Liver (tissue), 8 donors: ENCODE measurements at regions not wholly inside any gene's neighbourhood (a gene's known extent, or its start where the extent isn't known, plus 50 kb on each side); places are given as distances from the start of the nearest gene placed in this dataset.

Source experiments
- DNase-seq: peaks from one replicate; pipeline ENCODE4 v3.0.0-alpha.2; 2017; ENCODE audit warnings: low spot score
- H3K27ac ChIP-seq, 2 donors: one replicate each; pipeline ENCODE4 v1.7.0; 2013; ENCODE audit warnings: inconsistent platforms in 2 of 2, low read length in 2 of 2, control low read depth in 1 of 2, low read depth in 1 of 2, mild to moderate bottlenecking in 1 of 2
- H3K27me3 ChIP-seq, 4 donors: one replicate each; pipeline versions ENCODE4 v1.6.1 to v1.7.0; 2013; ENCODE audit warnings: low read length in 3 of 4, inconsistent platforms in 1 of 4, mild to moderate bottlenecking in 1 of 4, moderate library complexity in 1 of 4; ENCODE audit not compliant: control insufficient read depth in 4 of 4, insufficient read depth in 4 of 4
- H3K36me3 ChIP-seq, 4 donors: one replicate each; pipeline versions ENCODE4 v1.6.1 to v1.7.0; 2013; ENCODE audit warnings: low read length in 3 of 4, mild to moderate bottlenecking in 3 of 4, low read depth in 1 of 4, moderate library complexity in 1 of 4; ENCODE audit not compliant: control insufficient read depth in 4 of 4, insufficient read depth in 3 of 4
- H3K4me1 ChIP-seq, 4 donors: one replicate each; pipeline versions ENCODE4 v1.6.1 to v1.7.0; 2013; ENCODE audit warnings: low read length in 3 of 4, mild to moderate bottlenecking in 3 of 4, moderate library complexity in 1 of 4; ENCODE audit not compliant: control insufficient read depth in 4 of 4, insufficient read depth in 4 of 4
- H3K4me3 ChIP-seq, 3 donors: one replicate each; pipeline versions ENCODE4 v1.6.1 to v1.7.0; 2013; ENCODE audit warnings: low read length in 3 of 3, control low read depth in 1 of 3, low read depth in 1 of 3, mild to moderate bottlenecking in 1 of 3
- H3K9ac ChIP-seq, 2 donors: one replicate each; pipeline ENCODE4 v1.7.0; 2013; ENCODE audit warnings: low read length in 2 of 2, mild to moderate bottlenecking in 2 of 2, moderate library complexity in 2 of 2, control low read depth in 1 of 2, low read depth in 1 of 2
- H3K9me3 ChIP-seq, 4 donors: one replicate each; pipeline versions ENCODE4 v1.6.1 to v1.7.0; 2013; ENCODE audit warnings: low read length in 3 of 4; ENCODE audit not compliant: control insufficient read depth in 4 of 4
- ATF3 ChIP-seq: IDR thresholded peaks from 2 replicates; pipeline ENCODE4 v1.6.1; 2016; ENCODE audit warnings: antibody characterized with exemption
- CTCF ChIP-seq: fragments of 150-350 bp; IDR thresholded peaks from 2 replicates; pipeline ENCODE4 v1.5.1; 2017; ENCODE audit warnings: improper control_type of control experiment, low read depth, low read length; ENCODE audit not compliant: missing input control
- EGR1 ChIP-seq, 2 donors: IDR thresholded peaks; 2 replicates each; pipeline ENCODE4 v1.6.1; 2016 to 2018; ENCODE audit warnings: antibody characterized with exemption in 2 of 2, low read depth in 2 of 2
- FOXA1 ChIP-seq: IDR thresholded peaks from 2 replicates; pipeline ENCODE4 v1.6.1; 2016; ENCODE audit warnings: antibody characterized with exemption
- FOXA2 ChIP-seq: IDR thresholded peaks from 2 replicates; pipeline ENCODE4 v1.6.1; 2016; ENCODE audit warnings: antibody characterized with exemption
- GABPA ChIP-seq, 2 donors: IDR thresholded peaks in 1 of 2; conservative IDR thresholded peaks in 1 of 2; 2 replicates each; pipeline ENCODE4 v1.6.1; 2016; ENCODE audit warnings: antibody characterized with exemption in 2 of 2, mild to moderate bottlenecking in 1 of 2, moderate library complexity in 1 of 2
- HNF4A ChIP-seq, 2 donors: conservative IDR thresholded peaks; 2 replicates each; pipeline ENCODE4 v1.6.1; 2016; ENCODE audit warnings: antibody characterized with exemption in 2 of 2, mild to moderate bottlenecking in 2 of 2
- HNF4G ChIP-seq: IDR thresholded peaks from 2 replicates; pipeline ENCODE4 v1.6.1; 2016; ENCODE audit warnings: antibody characterized with exemption
- JUND ChIP-seq, 2 donors: IDR thresholded peaks; 2 replicates each; pipeline ENCODE4 v1.6.1; 2016; ENCODE audit warnings: antibody characterized with exemption in 2 of 2
- MAX ChIP-seq: IDR thresholded peaks from 2 replicates; pipeline ENCODE4 v1.6.1; 2016; ENCODE audit warnings: antibody characterized with exemption
- NR2F2 ChIP-seq: IDR thresholded peaks from 2 replicates; pipeline ENCODE4 v1.6.1; 2016; ENCODE audit warnings: antibody characterized with exemption
- RAD21 ChIP-seq, 2 donors: IDR thresholded peaks; 2 replicates each; pipeline ENCODE4 v1.6.1; 2016; ENCODE audit warnings: antibody characterized with exemption in 2 of 2, mild to moderate bottlenecking in 2 of 2
- RXRA ChIP-seq, 2 donors: IDR thresholded peaks; 2 replicates each; pipeline ENCODE4 v1.6.1; 2017 to 2018; ENCODE audit warnings: antibody characterized with exemption in 2 of 2, mild to moderate bottlenecking in 1 of 2
- SP1 ChIP-seq: IDR thresholded peaks from 2 replicates; pipeline ENCODE4 v1.6.1; 2018; ENCODE audit warnings: antibody characterized with exemption, mild to moderate bottlenecking
- TAF1 ChIP-seq: conservative IDR thresholded peaks from 2 replicates; pipeline ENCODE4 v1.6.1; 2016; ENCODE audit warnings: antibody characterized with exemption, mild to moderate bottlenecking
- YY1 ChIP-seq: IDR thresholded peaks from 2 replicates; pipeline ENCODE4 v1.6.1; 2016; ENCODE audit warnings: antibody characterized with exemption, mild to moderate bottlenecking
- WGBS: extraction: QIAGEN DNeasy Blood & Tissue Kit; methylation state at CpG from one replicate; pipeline ENCODE4 v1.1.7; 2013; 5-methylcytosine and 5-hydroxymethylcytosine counted together
- TF ChIP-seq, protein P1 (sequence below): IDR thresholded peaks from 2 replicates; pipeline ENCODE4 v1.6.1; 2016; ENCODE audit warnings: antibody characterized with exemption, mild to moderate bottlenecking
- TF ChIP-seq, protein P2 (sequence below): IDR thresholded peaks from 2 replicates; pipeline ENCODE4 v1.6.1; 2016; ENCODE audit warnings: antibody characterized with exemption
- donor health status: healthy.
- donor health status: healthy.
- donor health status: healthy.
- donor health status: healthy.
- donor health status: healthy.

- H3K9ac ChIP-seq: no peak overlapping the region
- TF ChIP-seq GABPA (IDR thresholded peaks at IDR 0.05 in 1 of 2, conservative IDR thresholded peaks at IDR 0.05 in 1 of 2): no peak
- no peak for TF ChIP-seq MAX
- TF ChIP-seq RAD21 (IDR thresholded peaks at IDR 0.05): no peak
- no peak for TF ChIP-seq ATF3
- TF ChIP-seq RXRA (IDR thresholded peaks at IDR 0.05): no peak
- no peak overlapping the region for H3K27ac ChIP-seq
- H3K4me1 ChIP-seq: peaks cover 0 to 7% (median 0%) of the 10 kb centered on the region in 4 donors
- no peak for DNase-seq
- no peak overlapping the region for H3K4me3 ChIP-seq
- H3K36me3 ChIP-seq: no peaks in the 10 kb centered on the region
- WGBS: 92% methylated on average over 4 of the region's 4 CpGs
- no peaks in the 10 kb centered on the region for H3K9me3 ChIP-seq
- H3K27me3 ChIP-seq: no peaks in the 10 kb centered on the region
Observed at GRCh38 chr5:68464424-68464823, 248.9 kb downstream of the PIK3R1 start.

DNA sequence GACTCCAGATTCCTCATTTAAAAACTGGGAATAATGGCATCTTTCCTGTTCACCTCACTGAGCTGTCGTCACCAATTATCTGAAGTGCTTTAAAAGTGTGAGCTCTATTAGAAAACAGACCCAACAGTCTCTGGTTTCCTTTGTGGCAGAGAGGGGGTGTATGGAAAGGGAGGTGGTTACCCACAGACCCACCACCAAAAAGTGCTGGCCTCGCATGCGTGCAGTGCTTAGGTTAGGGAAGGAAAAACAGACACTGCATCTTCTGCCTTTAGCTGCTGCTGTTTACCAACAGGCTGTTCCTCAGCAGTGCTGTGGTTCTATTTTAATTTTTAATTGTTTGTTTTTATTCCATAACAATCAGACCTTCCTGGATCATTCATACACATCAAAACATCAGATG is 249.6 kb downstream of the PIK3R1 start:
- no peaks in the 10 kb centered on the region for H3K9me3 ChIP-seq
- no peak overlapping the region for H3K27ac ChIP-seq
- no peaks in the 10 kb centered on the region for H3K27me3 ChIP-seq
- no peaks in the 10 kb centered on the region for H3K36me3 ChIP-seq
- H3K4me1 ChIP-seq: peaks cover 0 to under 1% (median 0%) of the 10 kb centered on the region in 4 donors
- H3K4me3 ChIP-seq: no peak overlapping the region
- 91% methylated on average over 3 of the region's 3 CpGs for WGBS
- TF ChIP-seq HNF4G (no peak), FOXA1 (no peak), RXRA (IDR thresholded peaks at IDR 0.05) (no peak), JUND (IDR thresholded peaks at IDR 0.05) (no peak), RAD21 (IDR thresholded peaks at IDR 0.05) (no peak), MAX (no peak), ATF3 (no peak), CTCF (no peak), NR2F2 (no peak), TAF1 (no peak), SP1 (no peak), HNF4A (conservative IDR thresholded peaks at IDR 0.05) (no peak), YY1 (no peak), FOXA2 (no peak), EGR1 (IDR thresholded peaks at IDR 0.05; ENCODE audit: low read depth in 2 of 2) (no peak), GABPA (IDR thresholded peaks at IDR 0.05 in 1 of 2, conservative IDR thresholded peaks at IDR 0.05 in 1 of 2) (no peak)
- TF ChIP-seq, protein P1, sequence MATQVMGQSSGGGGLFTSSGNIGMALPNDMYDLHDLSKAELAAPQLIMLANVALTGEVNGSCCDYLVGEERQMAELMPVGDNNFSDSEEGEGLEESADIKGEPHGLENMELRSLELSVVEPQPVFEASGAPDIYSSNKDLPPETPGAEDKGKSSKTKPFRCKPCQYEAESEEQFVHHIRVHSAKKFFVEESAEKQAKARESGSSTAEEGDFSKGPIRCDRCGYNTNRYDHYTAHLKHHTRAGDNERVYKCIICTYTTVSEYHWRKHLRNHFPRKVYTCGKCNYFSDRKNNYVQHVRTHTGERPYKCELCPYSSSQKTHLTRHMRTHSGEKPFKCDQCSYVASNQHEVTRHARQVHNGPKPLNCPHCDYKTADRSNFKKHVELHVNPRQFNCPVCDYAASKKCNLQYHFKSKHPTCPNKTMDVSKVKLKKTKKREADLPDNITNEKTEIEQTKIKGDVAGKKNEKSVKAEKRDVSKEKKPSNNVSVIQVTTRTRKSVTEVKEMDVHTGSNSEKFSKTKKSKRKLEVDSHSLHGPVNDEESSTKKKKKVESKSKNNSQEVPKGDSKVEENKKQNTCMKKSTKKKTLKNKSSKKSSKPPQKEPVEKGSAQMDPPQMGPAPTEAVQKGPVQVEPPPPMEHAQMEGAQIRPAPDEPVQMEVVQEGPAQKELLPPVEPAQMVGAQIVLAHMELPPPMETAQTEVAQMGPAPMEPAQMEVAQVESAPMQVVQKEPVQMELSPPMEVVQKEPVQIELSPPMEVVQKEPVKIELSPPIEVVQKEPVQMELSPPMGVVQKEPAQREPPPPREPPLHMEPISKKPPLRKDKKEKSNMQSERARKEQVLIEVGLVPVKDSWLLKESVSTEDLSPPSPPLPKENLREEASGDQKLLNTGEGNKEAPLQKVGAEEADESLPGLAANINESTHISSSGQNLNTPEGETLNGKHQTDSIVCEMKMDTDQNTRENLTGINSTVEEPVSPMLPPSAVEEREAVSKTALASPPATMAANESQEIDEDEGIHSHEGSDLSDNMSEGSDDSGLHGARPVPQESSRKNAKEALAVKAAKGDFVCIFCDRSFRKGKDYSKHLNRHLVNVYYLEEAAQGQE: no peak
- TF ChIP-seq, protein P2, sequence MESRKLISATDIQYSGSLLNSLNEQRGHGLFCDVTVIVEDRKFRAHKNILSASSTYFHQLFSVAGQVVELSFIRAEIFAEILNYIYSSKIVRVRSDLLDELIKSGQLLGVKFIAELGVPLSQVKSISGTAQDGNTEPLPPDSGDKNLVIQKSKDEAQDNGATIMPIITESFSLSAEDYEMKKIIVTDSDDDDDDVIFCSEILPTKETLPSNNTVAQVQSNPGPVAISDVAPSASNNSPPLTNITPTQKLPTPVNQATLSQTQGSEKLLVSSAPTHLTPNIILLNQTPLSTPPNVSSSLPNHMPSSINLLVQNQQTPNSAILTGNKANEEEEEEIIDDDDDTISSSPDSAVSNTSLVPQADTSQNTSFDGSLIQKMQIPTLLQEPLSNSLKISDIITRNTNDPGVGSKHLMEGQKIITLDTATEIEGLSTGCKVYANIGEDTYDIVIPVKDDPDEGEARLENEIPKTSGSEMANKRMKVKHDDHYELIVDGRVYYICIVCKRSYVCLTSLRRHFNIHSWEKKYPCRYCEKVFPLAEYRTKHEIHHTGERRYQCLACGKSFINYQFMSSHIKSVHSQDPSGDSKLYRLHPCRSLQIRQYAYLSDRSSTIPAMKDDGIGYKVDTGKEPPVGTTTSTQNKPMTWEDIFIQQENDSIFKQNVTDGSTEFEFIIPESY: no peak
- no peak overlapping the region for H3K9ac ChIP-seq
- no peak for DNase-seq
